ENCODE measurements at regions not wholly inside any gene's neighbourhood (a gene's known extent, or its start where the extent isn't known, plus 50 kb on each side); places are given as distances from the start of the nearest gene placed in this dataset.

DNA sequence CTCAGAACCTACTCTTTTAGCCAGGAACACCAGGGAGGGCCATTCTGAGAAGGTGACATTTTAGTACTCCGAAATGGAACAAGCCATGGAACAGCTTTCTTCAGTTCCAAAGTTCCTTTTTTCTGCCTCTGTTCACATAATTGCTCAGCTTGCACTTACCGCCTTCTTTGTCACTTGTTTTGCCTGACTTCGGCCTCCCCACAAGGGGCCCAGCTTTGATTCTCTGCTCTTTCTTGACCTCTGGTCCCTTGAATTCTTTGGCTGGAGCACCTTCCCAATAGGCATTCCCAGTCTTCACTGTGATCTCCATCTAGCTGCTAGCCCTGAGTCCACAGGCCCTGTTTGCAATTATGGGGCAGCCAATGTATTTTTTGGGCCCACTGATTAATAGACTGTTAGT, 51.4 kb upstream of the SLC7A14 start:
- no peaks in the 10 kb centered on the region for H3K9me3 ChIP-seq (ENCODE audit: control insufficient read depth in 2 of 3, low read length in 3 of 3)
- no peak for DNase-seq
- ChIA-PET CTCF (no interaction called here), POLR2A (no interaction called here)
- ATAC-seq, result no peak
- no peak overlapping the region for H3K27ac ChIP-seq (ENCODE audit: low read depth, low read length)
- Mint-ChIP-seq H3K36me3 (no peaks in the 10 kb centered on the region), H3K4me3 (no peak overlapping the region), H3K4me1 (no peaks in the 10 kb centered on the region), H3K9me3 (no peaks in the 10 kb centered on the region), H3K27ac (no peak overlapping the region), H3K27me3 (peaks cover 0 to 14% (median 5%) of the 10 kb centered on the region in 5 donors)
- H3K36me3 ChIP-seq (ENCODE audit: control insufficient read depth in 2 of 3, insufficient read depth in 3 of 3, low read length in 3 of 3), result no peaks in the 10 kb centered on the region
- intact Hi-C loops (cut with micrococcal nuclease), result no loop called here
- no peak overlapping the region for H3K4me3 ChIP-seq (ENCODE audit: low read length)
- H3K4me1 ChIP-seq (ENCODE audit: control insufficient read depth in 2 of 2, insufficient read depth in 2 of 2, low read length in 2 of 2), result no peaks in the 10 kb centered on the region
- H3K27me3 ChIP-seq (ENCODE audit: control insufficient read depth in 2 of 2, insufficient read depth in 2 of 2, low read length in 2 of 2), result no peaks in the 10 kb centered on the region

DNA sequence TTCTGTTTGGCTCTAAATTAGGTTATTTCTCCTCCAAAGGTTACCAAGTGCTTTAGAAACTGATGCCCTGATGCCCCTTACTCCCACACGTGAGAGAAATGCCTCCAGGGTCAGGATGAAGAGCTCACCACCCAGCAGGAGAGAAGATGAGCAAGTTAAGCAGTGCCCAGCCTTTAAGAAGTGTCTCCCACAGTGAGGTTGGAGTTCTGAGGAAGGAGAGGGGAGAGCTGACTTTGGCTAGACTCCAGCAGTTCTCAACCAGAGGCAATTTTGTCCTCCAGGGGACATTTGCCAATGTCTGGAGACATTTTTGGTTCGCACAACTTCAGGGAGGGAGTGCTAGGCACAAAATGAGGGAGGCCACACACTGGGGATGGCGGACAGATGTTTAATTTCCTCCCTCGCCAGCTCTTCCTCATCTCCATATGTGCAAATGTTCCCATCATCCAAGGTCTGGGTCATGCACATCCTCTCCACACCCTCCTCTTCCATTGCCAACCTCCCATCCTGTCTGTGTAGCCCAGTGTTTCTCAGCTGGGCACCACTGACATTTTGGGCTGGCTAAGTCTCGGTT, 50.6 kb upstream of the SLC7A14 start:
- Mint-ChIP-seq H3K27ac (no peak overlapping the region), H3K9me3 (no peaks in the 10 kb centered on the region), H3K4me1 (no peaks in the 10 kb centered on the region), H3K36me3 (no peaks in the 10 kb centered on the region), H3K4me3 (no peak overlapping the region), H3K27me3 (peaks cover 0 to 14% (median 6%) of the 10 kb centered on the region in 5 donors)
- Histone ChIP-seq H3K27ac (ENCODE audit: low read depth, low read length) (no peak overlapping the region), H3K9me3 (ENCODE audit: control insufficient read depth in 2 of 3, low read length in 3 of 3) (no peaks in the 10 kb centered on the region), H3K27me3 (ENCODE audit: control insufficient read depth in 2 of 2, insufficient read depth in 2 of 2, low read length in 2 of 2) (no peaks in the 10 kb centered on the region), H3K4me1 (ENCODE audit: control insufficient read depth in 2 of 2, insufficient read depth in 2 of 2, low read length in 2 of 2) (no peaks in the 10 kb centered on the region), H3K36me3 (ENCODE audit: control insufficient read depth in 2 of 3, insufficient read depth in 3 of 3, low read length in 3 of 3) (no peaks in the 10 kb centered on the region), H3K4me3 (ENCODE audit: low read length) (no peak overlapping the region)
- CTCF ChIA-PET, result no interaction called here
- POLR2A ChIA-PET, result no interaction called here
- intact Hi-C loops (cut with micrococcal nuclease), result no loop called here
- ATAC-seq, result no peak
- no peak for DNase-seq
